Neural cell (in vitro differentiated cells): ENCODE measurements at regions not wholly inside any gene's neighbourhood (a gene's known extent, or its start where the extent isn't known, plus 50 kb on each side); places are given as distances from the start of the nearest gene placed in this dataset.

Experiments
- H2AFZ ChIP-seq: fragments of 200-600, 300-800 bp; sonication (generic), shearing (Covaris generic); 2 replicates; pipeline ENCODE4 v1.6.0; 2014; ENCODE audit warnings: low read depth, mild to moderate bottlenecking, antibody characterized with exemption, low read length, moderate library complexity
- H3F3A ChIP-seq: fragments of 200-600 bp; shearing (Covaris generic); 2 replicates; pipeline ENCODE4 v1.6.1; 2016; ENCODE audit warnings: mild to moderate bottlenecking, moderate library complexity, mixed read lengths, antibody characterized with exemption, low read length; ENCODE audit not compliant: insufficient read depth, poor library complexity, severe bottlenecking
- H3K27ac ChIP-seq: fragments of 200-600, 300-800 bp; sonication (generic), shearing (Covaris generic); 2 replicates; pipeline ENCODE4 v1.5.1; 2014; ENCODE audit warnings: mild to moderate bottlenecking, low read length, moderate library complexity
- H3K27me3 ChIP-seq: fragments of 300-800, 200-600 bp; sonication (generic), shearing (Covaris generic); 2 replicates; pipeline ENCODE4 v1.6.0; 2014; ENCODE audit warnings: mild to moderate bottlenecking, low read depth, low read length, moderate library complexity; ENCODE audit not compliant: insufficient read depth
- H3K36me3 ChIP-seq: fragments of 300-800, 200-600 bp; sonication (generic), shearing (Covaris generic); 2 replicates; pipeline ENCODE4 v1.5.1; 2014; ENCODE audit warnings: mild to moderate bottlenecking, antibody characterized with exemption, low read length, moderate library complexity; ENCODE audit not compliant: insufficient read depth
- H3K4me2 ChIP-seq: fragments of 300-800, 200-600 bp; sonication (generic), shearing (Covaris generic); 2 replicates; pipeline ENCODE4 v1.6.0; 2014; ENCODE audit warnings: mild to moderate bottlenecking, low read length
- H3K4me3 ChIP-seq: fragments of 300-800, 200-600 bp; sonication (generic), shearing (Covaris generic); 2 replicates; pipeline ENCODE4 v1.5.1; 2014; ENCODE audit warnings: mild to moderate bottlenecking, low read length, moderate library complexity
- H3K79me2 ChIP-seq: fragments of 200-600 bp; shearing (Covaris generic); replicated peaks from 2 replicates; pipeline ENCODE4 v1.6.0; 2014; ENCODE audit warnings: mild to moderate bottlenecking, low read length, moderate library complexity; ENCODE audit not compliant: insufficient read depth
- H3K9ac ChIP-seq: fragments of 300-800, 200-600 bp; sonication (generic), shearing (Covaris generic); 2 replicates; pipeline ENCODE4 v1.6.1; 2016; ENCODE audit warnings: mild to moderate bottlenecking, low read length, mixed read lengths
- H3K9me2 ChIP-seq: fragments of 200-600 bp; shearing (Covaris generic); 2 replicates; pipeline ENCODE4 v1.6.1; 2016; ENCODE audit warnings: mild to moderate bottlenecking, low read length, mixed read lengths; ENCODE audit not compliant: insufficient read depth
- H3K9me3 ChIP-seq: fragments of 200-600, 300-800 bp; sonication (generic), shearing (Covaris generic); 2 replicates; pipeline ENCODE4 v1.6.1; 2016; ENCODE audit warnings: mild to moderate bottlenecking, mixed run types, low read length, moderate library complexity, mixed read lengths
- H4K20me1 ChIP-seq: fragments of 200-600 bp; shearing (Covaris generic); 2 replicates; pipeline ENCODE4 v1.6.1; 2016; ENCODE audit warnings: mild to moderate bottlenecking, mixed run types; ENCODE audit not compliant: insufficient read depth
- EP300 ChIP-seq: fragments of 450-650 bp; conservative IDR thresholded peaks from 2 replicates; pipeline ENCODE4 v1.6.1; 2014; ENCODE audit warnings: antibody characterized with exemption, mild to moderate bottlenecking, moderate library complexity; ENCODE audit not compliant: poor library complexity, severe bottlenecking
- EZH2 ChIP-seq: fragments of 200-600, 300-800 bp; shearing (Covaris generic), sonication (generic); IDR thresholded peaks from 2 replicates; pipeline ENCODE4 v1.6.1; 2014; ENCODE audit warnings: antibody characterized with exemption, low read length, borderline replicate concordance, mild to moderate bottlenecking; ENCODE audit not compliant: insufficient read depth, poor library complexity, severe bottlenecking
- MXI1 ChIP-seq: fragments of 450-650 bp; conservative IDR thresholded peaks from 2 replicates; pipeline ENCODE4 v1.6.1; 2014; ENCODE audit warnings: antibody characterized with exemption, mild to moderate bottlenecking; ENCODE audit not compliant: poor library complexity, severe bottlenecking
- POLR2AphosphoS5 ChIP-seq: IDR thresholded peaks from 2 replicates; pipeline ENCODE4 v1.6.1; 2012
- RAD21 ChIP-seq: fragments of 450-650 bp; conservative IDR thresholded peaks from 2 replicates; pipeline ENCODE4 v1.6.1; 2014; ENCODE audit warnings: antibody characterized with exemption, mild to moderate bottlenecking, moderate library complexity
- REST ChIP-seq: IDR thresholded peaks from 2 replicates; pipeline ENCODE4 v1.6.1; 2012; ENCODE audit warnings: borderline replicate concordance
- SMC3 ChIP-seq: fragments of 450-650 bp; conservative IDR thresholded peaks from 2 replicates; pipeline ENCODE4 v1.6.1; 2014; ENCODE audit warnings: antibody characterized with exemption, mild to moderate bottlenecking, moderate library complexity; ENCODE audit not compliant: poor library complexity
- TAF1 ChIP-seq: IDR thresholded peaks from 2 replicates; pipeline ENCODE4 v1.6.1; 2012; ENCODE audit warnings: low read depth
- TF ChIP-seq, protein P1 (sequence below): fragments of 450-650 bp; IDR thresholded peaks from 2 replicates; pipeline ENCODE4 v1.5.1; 2014; ENCODE audit warnings: antibody characterized with exemption, mild to moderate bottlenecking, moderate library complexity; ENCODE audit not compliant: poor library complexity, severe bottlenecking

GRCh38 chr18:60146220-60146960 is 226.2 kb downstream of the MC4R start:
- Histone ChIP-seq H3K27ac (no peak overlapping the region), H3K4me2 (no peak overlapping the region), H4K20me1 (no peaks in the 10 kb centered on the region), H3K4me3 (no peak overlapping the region), H3K9me3 (no peaks in the 10 kb centered on the region), H3K27me3 (no peaks in the 10 kb centered on the region), H3K79me2 (no peaks in the 10 kb centered on the region), H3K36me3 (no peaks in the 10 kb centered on the region), H3F3A (no peaks in the 10 kb centered on the region), H3K9ac (no peak overlapping the region), H2AFZ (no peak overlapping the region), H3K9me2 (no peaks in the 10 kb centered on the region)
- TF ChIP-seq, protein P1, sequence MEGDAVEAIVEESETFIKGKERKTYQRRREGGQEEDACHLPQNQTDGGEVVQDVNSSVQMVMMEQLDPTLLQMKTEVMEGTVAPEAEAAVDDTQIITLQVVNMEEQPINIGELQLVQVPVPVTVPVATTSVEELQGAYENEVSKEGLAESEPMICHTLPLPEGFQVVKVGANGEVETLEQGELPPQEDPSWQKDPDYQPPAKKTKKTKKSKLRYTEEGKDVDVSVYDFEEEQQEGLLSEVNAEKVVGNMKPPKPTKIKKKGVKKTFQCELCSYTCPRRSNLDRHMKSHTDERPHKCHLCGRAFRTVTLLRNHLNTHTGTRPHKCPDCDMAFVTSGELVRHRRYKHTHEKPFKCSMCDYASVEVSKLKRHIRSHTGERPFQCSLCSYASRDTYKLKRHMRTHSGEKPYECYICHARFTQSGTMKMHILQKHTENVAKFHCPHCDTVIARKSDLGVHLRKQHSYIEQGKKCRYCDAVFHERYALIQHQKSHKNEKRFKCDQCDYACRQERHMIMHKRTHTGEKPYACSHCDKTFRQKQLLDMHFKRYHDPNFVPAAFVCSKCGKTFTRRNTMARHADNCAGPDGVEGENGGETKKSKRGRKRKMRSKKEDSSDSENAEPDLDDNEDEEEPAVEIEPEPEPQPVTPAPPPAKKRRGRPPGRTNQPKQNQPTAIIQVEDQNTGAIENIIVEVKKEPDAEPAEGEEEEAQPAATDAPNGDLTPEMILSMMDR, result no peak
- no peak for TF ChIP-seq MXI1
- TF ChIP-seq RAD21, result no peak
- TF ChIP-seq TAF1, result no peak
- TF ChIP-seq SMC3, result no peak
- no peak for TF ChIP-seq EP300
- no peak for TF ChIP-seq POLR2AphosphoS5

- H4K20me1 ChIP-seq, result no peaks in the 10 kb centered on the region
- H3K4me2 ChIP-seq, result no peak overlapping the region
- no peaks in the 10 kb centered on the region for H3K79me2 ChIP-seq
- no peak overlapping the region for H2AFZ ChIP-seq
- no peaks in the 10 kb centered on the region for H3K9me3 ChIP-seq
- H3K27ac ChIP-seq, result no peak overlapping the region
- H3K36me3 ChIP-seq, result no peaks in the 10 kb centered on the region
- H3K27me3 ChIP-seq, result no peaks in the 10 kb centered on the region
- H3F3A ChIP-seq, result no peaks in the 10 kb centered on the region
- H3K4me3 ChIP-seq, result no peak overlapping the region
- no peak overlapping the region for H3K9ac ChIP-seq
- H3K9me2 ChIP-seq, result no peaks in the 10 kb centered on the region
- TF ChIP-seq EP300 (no peak), POLR2AphosphoS5 (no peak), REST (no peak), SMC3 (no peak), EZH2 (no peak), TAF1 (no peak), MXI1 (no peak), RAD21 (no peak)
- TF ChIP-seq, protein P1, result no peak
Observed at GRCh38 chr18:60145776-60146175, 226.8 kb downstream of the MC4R start.
